Adrenal gland (tissue), 5 donors: ENCODE measurements at regions not wholly inside any gene's neighbourhood (a gene's known extent, or its start where the extent isn't known, plus 50 kb on each side); places are given as distances from the start of the nearest gene placed in this dataset.

Experiments used
- POLR2A ChIP-seq, 2 donors: fragments of 450-650 bp; IDR thresholded peaks; one replicate each; pipeline ENCODE4 v1.6.1; 2017; ENCODE audit warnings: antibody characterized with exemption in 2 of 2, mild to moderate bottlenecking in 2 of 2, moderate library complexity in 1 of 2
- TF ChIP-seq, protein P1 (sequence below), 6 experiments: fragments of 450-650 bp in 4 of 6; fragments of 200-600 bp in 2 of 6; sonication (generic) in 1 of 6; IDR thresholded peaks; 1 replicate in 5 of 6; 2 replicates in 1 of 6; pipeline versions ENCODE4 v1.5.1 to v1.8.0; 2016 to 2021; ENCODE audit warnings: antibody characterized with exemption in 6 of 6, mild to moderate bottlenecking in 2 of 6, moderate library complexity in 1 of 6
- donor health status: DM: no; HTN: no; CAD: no.

DNA sequence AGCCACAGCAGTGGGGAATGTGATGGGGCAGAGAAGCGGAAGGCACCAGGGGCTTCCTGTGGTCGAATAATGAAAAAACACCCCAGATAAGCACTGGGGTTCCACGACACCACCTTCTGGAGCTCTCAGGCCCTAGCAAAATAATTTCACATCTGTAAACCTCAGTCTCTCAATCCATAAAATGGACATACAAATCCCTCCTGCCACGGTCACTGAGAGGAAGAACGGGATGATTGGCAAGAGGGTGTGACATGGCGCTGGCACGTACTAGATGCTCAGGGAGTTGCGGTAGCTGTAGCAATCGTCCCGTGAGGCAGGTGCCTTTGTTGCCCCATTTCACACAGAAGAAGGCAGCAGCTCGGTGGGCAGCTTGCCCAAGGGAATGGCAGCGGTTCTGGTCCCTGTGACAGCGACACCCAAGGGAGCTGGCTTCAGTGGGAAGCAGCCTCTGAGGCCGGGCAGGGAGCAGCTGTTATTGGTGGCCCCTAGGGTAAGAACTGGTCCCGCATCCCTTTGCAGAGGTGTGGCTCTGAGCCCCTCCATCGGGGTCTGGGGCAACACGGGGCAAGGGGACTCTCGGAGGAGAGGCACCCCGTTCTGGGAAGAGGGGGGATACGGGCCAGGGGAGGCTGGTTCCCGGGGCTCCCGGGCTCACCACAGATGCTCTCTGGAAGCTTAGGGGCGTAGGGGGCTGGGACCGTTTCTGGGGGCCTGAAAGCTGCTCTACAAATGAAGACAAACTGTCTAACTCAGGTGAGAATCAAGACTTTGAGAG is 114.0 kb upstream of the ALDH1A3 start:
- TF ChIP-seq, protein P1, sequence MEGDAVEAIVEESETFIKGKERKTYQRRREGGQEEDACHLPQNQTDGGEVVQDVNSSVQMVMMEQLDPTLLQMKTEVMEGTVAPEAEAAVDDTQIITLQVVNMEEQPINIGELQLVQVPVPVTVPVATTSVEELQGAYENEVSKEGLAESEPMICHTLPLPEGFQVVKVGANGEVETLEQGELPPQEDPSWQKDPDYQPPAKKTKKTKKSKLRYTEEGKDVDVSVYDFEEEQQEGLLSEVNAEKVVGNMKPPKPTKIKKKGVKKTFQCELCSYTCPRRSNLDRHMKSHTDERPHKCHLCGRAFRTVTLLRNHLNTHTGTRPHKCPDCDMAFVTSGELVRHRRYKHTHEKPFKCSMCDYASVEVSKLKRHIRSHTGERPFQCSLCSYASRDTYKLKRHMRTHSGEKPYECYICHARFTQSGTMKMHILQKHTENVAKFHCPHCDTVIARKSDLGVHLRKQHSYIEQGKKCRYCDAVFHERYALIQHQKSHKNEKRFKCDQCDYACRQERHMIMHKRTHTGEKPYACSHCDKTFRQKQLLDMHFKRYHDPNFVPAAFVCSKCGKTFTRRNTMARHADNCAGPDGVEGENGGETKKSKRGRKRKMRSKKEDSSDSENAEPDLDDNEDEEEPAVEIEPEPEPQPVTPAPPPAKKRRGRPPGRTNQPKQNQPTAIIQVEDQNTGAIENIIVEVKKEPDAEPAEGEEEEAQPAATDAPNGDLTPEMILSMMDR (IDR thresholded peaks at IDR 0.05), result no peak
- TF ChIP-seq POLR2A (IDR thresholded peaks at IDR 0.05), result no peak
